ENCODE measurements at regions not wholly inside any gene's neighbourhood (a gene's known extent, or its start where the extent isn't known, plus 50 kb on each side); places are given as distances from the start of the nearest gene placed in this dataset.

GRCh38 chr13:97761796-97762540, 191.5 kb upstream of the IPO5 start:
- no peak overlapping the region for H2AFZ ChIP-seq (replicated peaks; ENCODE audit: low read length, poor library complexity)
- H3K9ac ChIP-seq (ENCODE audit: low read depth, low read length), result no peak overlapping the region
- H3K36me3 ChIP-seq (ENCODE audit: control insufficient read depth, insufficient read depth, low read length), result no peaks in the 10 kb centered on the region
- H4K20me1 ChIP-seq (ENCODE audit: insufficient read depth, low read length), result no peaks in the 10 kb centered on the region
- CTCF ChIA-PET, result interaction anchor here (0.6 kb wide), 1 partner anchor 757 kb away, joined by 3 read pairs; no protein-coding TSS in a partner anchor
- H3K4me3 ChIP-seq (ENCODE audit: insufficient read depth, low read depth, low read length), result no peak overlapping the region
- H3K23ac ChIP-seq (ENCODE audit: low read depth, low read length), result no peak overlapping the region
- no peak overlapping the region for H4K91ac ChIP-seq (ENCODE audit: insufficient read depth, low read depth, low read length)
- H3K27ac ChIP-seq (ENCODE audit: insufficient read depth, low read length), result no peak overlapping the region
- intact Hi-C loops (cut with micrococcal nuclease) (no loop called here), dilution Hi-C loops (cut with HindIII; ENCODE audit: low sequenced_read_pairs, unreplicated experiment) (no loop called here), in situ Hi-C loops (cut with MboI; ENCODE audit: low sequenced_read_pairs) (no loop called here)
- DNase-seq (no peak), ATAC-seq (ENCODE audit: low read depth) (no peak)
- H2AK9ac ChIP-seq (replicated peaks; ENCODE audit: low read depth, low read length, poor library complexity), result no peak overlapping the region
- H2BK5ac ChIP-seq (ENCODE audit: low read depth, low read length, poor library complexity, severe bottlenecking), result no peak overlapping the region
- H3K9me1 ChIP-seq (ENCODE audit: insufficient read depth, low read length), result no peaks in the 10 kb centered on the region
- TF ChIP-seq MAFK (IDR thresholded peaks at IDR 0.05; ENCODE audit: low read depth, low read length) (no peak), BHLHE40 (IDR thresholded peaks at IDR 0.05; ENCODE audit: low read depth, low read length) (no peak), RFX5 (IDR thresholded peaks at IDR 0.05; ENCODE audit: low read depth, low read length) (no peak), ELK1 (IDR thresholded peaks at IDR 0.05; ENCODE audit: borderline replicate concordance, low read depth, low read length) (no peak), RAD21 (IDR thresholded peaks at IDR 0.05; ENCODE audit: low read length) (no peak), NFE2L2 (IDR thresholded peaks at IDR 0.05; ENCODE audit: low read depth, low read length) (no peak), RCOR1 (IDR thresholded peaks at IDR 0.05; ENCODE audit: insufficient replicate concordance, low read length) (no peak), MAZ (IDR thresholded peaks at IDR 0.05; ENCODE audit: borderline replicate concordance, low read depth, low read length) (no peak)
- H2BK20ac ChIP-seq (ENCODE audit: low read depth, low read length), result no peak overlapping the region
- no peak overlapping the region for H4K5ac ChIP-seq (ENCODE audit: low read depth, low read length)
- no peak overlapping the region for H3K4me2 ChIP-seq (ENCODE audit: low read depth, low read length)
- no peaks in the 10 kb centered on the region for H3K79me1 ChIP-seq (ENCODE audit: low read depth in 1 of 2, low read length in 2 of 2)
- no peak overlapping the region for H3K18ac ChIP-seq (ENCODE audit: low read depth, low read length)
- no CpG with 5 or more reads among the region's 3 CpGs for WGBS, 2 experiments (ENCODE audit: extremely low coverage in 2 of 2, insufficient read length in 1 of 2)
- no peak overlapping the region for H4K8ac ChIP-seq (ENCODE audit: low read depth in 2 of 2, low read length in 2 of 2)
- no peak overlapping the region for H3K4ac ChIP-seq (ENCODE audit: low read depth, low read length)
- POLR2A ChIA-PET (ENCODE audit: unreplicated experiment), result no interaction called here
- no peaks in the 10 kb centered on the region for H3K9me3 ChIP-seq (ENCODE audit: control insufficient read depth, insufficient read depth, low read length)
- H2AK5ac ChIP-seq (ENCODE audit: low read depth, low read length), result no peak overlapping the region
- H3K56ac ChIP-seq (ENCODE audit: extremely low read depth, insufficient read depth, low read length), result no peak overlapping the region
- H2BK120ac ChIP-seq (ENCODE audit: low read depth, low read length), result no peak overlapping the region
- H3K14ac ChIP-seq (replicated peaks; ENCODE audit: low read depth, low read length), result no peak overlapping the region
- H3K27me3 ChIP-seq (ENCODE audit: control insufficient read depth, insufficient read depth, low read length), result no peaks in the 10 kb centered on the region
- no peaks in the 10 kb centered on the region for H3K4me1 ChIP-seq (ENCODE audit: control insufficient read depth, insufficient read depth, low read length)
- no TSS peak for BruUV-seq (replicated peaks)
- no peak overlapping the region for H2BK15ac ChIP-seq (ENCODE audit: low read depth, low read length)
